ENCODE measurements at regions not wholly inside any gene's neighbourhood (a gene's known extent, or its start where the extent isn't known, plus 50 kb on each side); places are given as distances from the start of the nearest gene placed in this dataset.

GRCh38 chr10:71076473-71077142 is 135.8 kb upstream of the UNC5B start (continued):
- no peak for TF ChIP-seq ARHGAP35 (IDR thresholded peaks at IDR 0.05; ENCODE audit: partially characterized antibody)
- no peak for TF ChIP-seq SREBF2 (CRISPR knock-in tag; IDR thresholded peaks at IDR 0.05)
- TF ChIP-seq PHB2 (IDR thresholded peaks at IDR 0.05; ENCODE audit: low read depth): no peak
- no peak for TF ChIP-seq ZNF384 (IDR thresholded peaks at IDR 0.05; ENCODE audit: low read depth, low read length)
- TF ChIP-seq ZNF583 (CRISPR knock-in tag; IDR thresholded peaks at IDR 0.05): no peak
- TF ChIP-seq HSF4 (CRISPR knock-in tag; IDR thresholded peaks at IDR 0.05; ENCODE audit: borderline replicate concordance): no peak
- TF ChIP-seq SP2 (IDR thresholded peaks at IDR 0.05; ENCODE audit: extremely low read depth, low read depth, low read length, poor library complexity, severe bottlenecking): no peak
- no peak for TF ChIP-seq CREM (IDR thresholded peaks at IDR 0.05; ENCODE audit: low read depth)

- no peak for FAIRE-seq
- ChIA-PET CTCF (ENCODE audit: low intra/inter-chr PET ratio) (no interaction called here), POLR2A (interaction anchor here (1.0 to 1.7 kb wide), 3 partner anchors 10 to 161 kb away, joined by 4 to 5 read pairs (median 4); no protein-coding TSS in a partner anchor)
- Histone ChIP-seq H3K4me1 (replicated peaks in 1 of 2; ENCODE audit: control insufficient read depth in 2 of 2, insufficient read depth in 2 of 2, low read length in 2 of 2) (no peaks in the 10 kb centered on the region), H3K27ac (ENCODE audit: extremely low read depth, low read depth, low read length) (no peak overlapping the region), H4K20me1 (replicated peaks; ENCODE audit: control insufficient read depth, insufficient read depth, low read length) (peaks cover 29% of the 10 kb centered on the region), H3K9me3 (replicated peaks; ENCODE audit: control insufficient read depth, insufficient read depth, low read depth, low read length) (no peaks in the 10 kb centered on the region), H3K79me2 (ENCODE audit: control insufficient read depth, insufficient read depth, low read length) (no peaks in the 10 kb centered on the region), H3K9ac (ENCODE audit: insufficient read depth in 1 of 2, low read depth in 2 of 2, low read length in 2 of 2) (no peak overlapping the region), H3K4me3 (no peak overlapping the region), H3K27me3 (ENCODE audit: control insufficient read depth in 2 of 2, insufficient read depth in 2 of 2, low read length in 2 of 2) (peaks cover 31 to 75% of the 10 kb centered on the region in 2 experiments), H3K9me1 (ENCODE audit: control insufficient read depth, insufficient read depth, low read length) (no peaks in the 10 kb centered on the region), H2AFZ (ENCODE audit: low read depth, low read length) (no peak overlapping the region), H3K4me2 (ENCODE audit: insufficient read depth, low read length) (no peak overlapping the region), H3K36me3 (ENCODE audit: control insufficient read depth, insufficient read depth, low read length) (no peaks in the 10 kb centered on the region)
- BruUV-seq (replicated peaks): no TSS peak
- ATAC-seq: no peak
- TF ChIP-seq TRIM24 (IDR thresholded peaks at IDR 0.05) (no peak), RCOR1 (IDR thresholded peaks at IDR 0.05; ENCODE audit: borderline replicate concordance in 1 of 2, low read depth in 2 of 2, low read length in 2 of 2) (peak in 1 of 2 experiments; percentile 53; a peak in 1 of 4 replicates), MYC (IDR thresholded peaks at IDR 0.05; ENCODE audit: low read depth, low read length) (peak; percentile 52; the same call in 1 of the 2 replicates), MYC (CRISPR knock-in tag; IDR thresholded peaks at IDR 0.05; ENCODE audit: borderline replicate concordance, low read depth) (no peak), JUND (IDR thresholded peaks at IDR 0.05; ENCODE audit: borderline replicate concordance, low read depth, low read length) (no peak), JUND (tag; IDR thresholded peaks at IDR 0.05; ENCODE audit: borderline replicate concordance, low read depth, low read length) (no peak), BHLHE40 (IDR thresholded peaks at IDR 0.05; ENCODE audit: low read length) (0 out of 2 replicates have a peak, but pooled peaks have one; percentile 7), POLR2AphosphoS2 (IDR thresholded peaks at IDR 0.05; ENCODE audit: low read length) (no peak)
- TF ChIP-seq, protein P1, sequence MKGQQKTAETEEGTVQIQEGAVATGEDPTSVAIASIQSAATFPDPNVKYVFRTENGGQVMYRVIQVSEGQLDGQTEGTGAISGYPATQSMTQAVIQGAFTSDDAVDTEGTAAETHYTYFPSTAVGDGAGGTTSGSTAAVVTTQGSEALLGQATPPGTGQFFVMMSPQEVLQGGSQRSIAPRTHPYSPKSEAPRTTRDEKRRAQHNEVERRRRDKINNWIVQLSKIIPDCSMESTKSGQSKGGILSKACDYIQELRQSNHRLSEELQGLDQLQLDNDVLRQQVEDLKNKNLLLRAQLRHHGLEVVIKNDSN (CRISPR knock-in tag; IDR thresholded peaks at IDR 0.05): 0 out of 2 replicates have a peak, but pooled peaks have one; percentile 13
- TF ChIP-seq, protein P2, sequence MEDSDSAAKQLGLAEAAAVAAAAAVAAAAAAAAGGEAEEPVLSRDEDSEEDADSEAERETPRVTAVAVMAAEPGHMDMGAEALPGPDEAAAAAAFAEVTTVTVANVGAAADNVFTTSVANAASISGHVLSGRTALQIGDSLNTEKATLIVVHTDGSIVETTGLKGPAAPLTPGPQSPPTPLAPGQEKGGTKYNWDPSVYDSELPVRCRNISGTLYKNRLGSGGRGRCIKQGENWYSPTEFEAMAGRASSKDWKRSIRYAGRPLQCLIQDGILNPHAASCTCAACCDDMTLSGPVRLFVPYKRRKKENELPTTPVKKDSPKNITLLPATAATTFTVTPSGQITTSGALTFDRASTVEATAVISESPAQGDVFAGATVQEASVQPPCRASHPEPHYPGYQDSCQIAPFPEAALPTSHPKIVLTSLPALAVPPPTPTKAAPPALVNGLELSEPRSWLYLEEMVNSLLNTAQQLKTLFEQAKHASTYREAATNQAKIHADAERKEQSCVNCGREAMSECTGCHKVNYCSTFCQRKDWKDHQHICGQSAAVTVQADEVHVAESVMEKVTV (CRISPR knock-in tag; IDR thresholded peaks at IDR 0.05): no peak
- TF ChIP-seq, protein P3, sequence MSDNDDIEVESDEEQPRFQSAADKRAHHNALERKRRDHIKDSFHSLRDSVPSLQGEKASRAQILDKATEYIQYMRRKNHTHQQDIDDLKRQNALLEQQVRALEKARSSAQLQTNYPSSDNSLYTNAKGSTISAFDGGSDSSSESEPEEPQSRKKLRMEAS (CRISPR knock-in tag; IDR thresholded peaks at IDR 0.05): peak; percentile 46; the same call in 1 of the 2 replicates
- intact Hi-C loops (cut with micrococcal nuclease) (no loop called here), in situ Hi-C loops (cut with MboI) (no loop called here)
- DNase-seq (ENCODE audit: extremely low read depth in 1 of 4, low spot score in 3 of 4): no peak
- 1% methylated on average over 8 of the region's 8 CpGs for WGBS (ENCODE audit: insufficient coverage, low coverage, missing lambda C conversion rate)
These were observed 135.2 kb upstream of the UNC5B start for GRCh38 chr10:71077143-71077581.

Measured in K562 (cell line).